Heart left ventricle (tissue), 16 donors: ENCODE measurements at regions not wholly inside any gene's neighbourhood (a gene's known extent, or its start where the extent isn't known, plus 50 kb on each side); places are given as distances from the start of the nearest gene placed in this dataset.

Source experiments
- ATAC-seq, 4 donors: fragments of 200-7000 bp; cut with Tn5 transposase; one replicate each; pipeline ENCODE4 v1.9.1; 2020 to 2022; ENCODE audit warnings: moderate library complexity in 4 of 4, mild to moderate bottlenecking in 3 of 4, moderate number of reproducible peaks in 1 of 4
- DNase-seq, 5 donors: peaks; one replicate each; pipeline ENCODE4 v3.0.0-alpha.2; 2020
- H3K27ac ChIP-seq, 12 donors: fragments of 200-600 bp; sonication (generic) in 4 of 12; one replicate each; pipeline versions ENCODE4 v1.5.0 to v1.8.0; 2016 to 2022; ENCODE audit warnings: mild to moderate bottlenecking in 2 of 12
- H3K27me3 ChIP-seq, 9 donors: fragments of 200-600 bp; sonication (generic) in 2 of 9; one replicate each; pipeline versions ENCODE4 v1.5.1 to v1.8.0; 2016 to 2022; ENCODE audit warnings: mild to moderate bottlenecking in 3 of 9
- H3K36me3 ChIP-seq, 9 donors: fragments of 200-600 bp; sonication (generic) in 2 of 9; one replicate each; pipeline versions ENCODE4 v1.5.0 to v1.8.0; 2018 to 2022; ENCODE audit warnings: mild to moderate bottlenecking in 2 of 9
- H3K4me1 ChIP-seq, 12 donors: fragments of 200-600 bp; sonication (generic) in 4 of 12; one replicate each; pipeline versions ENCODE4 v1.5.0 to v1.8.0; 2016 to 2022; ENCODE audit warnings: mild to moderate bottlenecking in 3 of 12
- H3K4me3 ChIP-seq, 12 donors: fragments of 200-600 bp; sonication (generic) in 4 of 12; one replicate each; pipeline versions ENCODE4 v1.5.0 to v1.8.0; 2017 to 2022; ENCODE audit warnings: mild to moderate bottlenecking in 9 of 12, moderate library complexity in 4 of 12
- H3K9me3 ChIP-seq, 12 donors: fragments of 200-600 bp; sonication (generic) in 4 of 12; one replicate each; pipeline versions ENCODE4 v1.5.0 to v1.8.0; 2016 to 2022; ENCODE audit warnings: mild to moderate bottlenecking in 1 of 12
- CTCF ChIP-seq, 12 donors: fragments of 200-600 bp; sonication (generic) in 4 of 12; IDR thresholded peaks; one replicate each; pipeline versions ENCODE4 v1.5.0 to v1.8.0; 2018 to 2022; ENCODE audit warnings: antibody characterized with exemption in 12 of 12, mild to moderate bottlenecking in 5 of 12
- POLR2A ChIP-seq, 2 donors: fragments of 450-650 bp; IDR thresholded peaks; one replicate each; pipeline ENCODE4 v1.6.1; 2017; ENCODE audit warnings: antibody characterized with exemption in 2 of 2, mild to moderate bottlenecking in 2 of 2, moderate library complexity in 2 of 2
- WGBS, 4 donors: extraction: QIAGEN DNeasy Blood & Tissue Kit in 2 of 4; methylation state at CpG; one replicate each; pipeline versions ENCODE4 v1.1.5 to v1.1.7; 2013 to 2018; 5-methylcytosine and 5-hydroxymethylcytosine counted together
- intact Hi-C, 10 donors: fragments of 100-400 bp; cut with DNase I; formaldehyde crosslinking; loops; one replicate each; pipeline versions ENCODE4 v1.11.1 to v1.14.2; 2022
- donor health status: ischemic (EF 13 %, LVEDD 7.1; RV severe dilation, severe dysfunction).
- donor health status: healthy with polysubstance abuse.
- donor health status: DM: no; HTN: yes; CAD: no.
- donor health status: DM: no; HTN: no; CAD: no.
- donor health status: ischemic (EF 25% LVEDD 6.9; RV normal size, moderate dysfunction).
- donor health status: ischemic (EF 25% LVEDD 5.7; RV mildly dilated, moderate dysfunction).
- donor health status: healthy.
- donor health status: DM: yes; HTN: yes; CAD: no.
- donor health status: ischemic (EF 35%, LVEDD 5.7; RV mildly dilated, moderate dysfunction).
- donor health status: nonischemic (EF 11% LVEDD 7.7; RV severe dilation, severe dysfunction).
- donor health status: DM: yes; HTN: yes; CAD: no.
- donor health status: PGD.
- donor health status: ischemic (EF 29% LVEDD 5.4; RV normal size, mild dysfunction).
- donor health status: nonischemic (EF 23%, LVEDD 6.1; RV moderate dilation, normal function).

GRCh38 chr5:68821056-68821455, 272.8 kb upstream of the SLC30A5 start:
- 92 to 98% (median 94%) methylated on average over 2 of the region's 2 CpGs for WGBS, 4 donors
- Histone ChIP-seq H3K36me3 (no peaks in the 10 kb centered on the region), H3K27me3 (no peaks in the 10 kb centered on the region), H3K4me1 (no peaks in the 10 kb centered on the region), H3K9me3 (no peaks in the 10 kb centered on the region), H3K4me3 (no peak overlapping the region), H3K27ac (no peak overlapping the region)
- TF ChIP-seq CTCF (IDR thresholded peaks at IDR 0.05), result no peak
- TF ChIP-seq POLR2A (IDR thresholded peaks at IDR 0.05), result no peak
- ATAC-seq (no peak), DNase-seq (no peak)
- intact Hi-C loops, result no loop called here

DNA sequence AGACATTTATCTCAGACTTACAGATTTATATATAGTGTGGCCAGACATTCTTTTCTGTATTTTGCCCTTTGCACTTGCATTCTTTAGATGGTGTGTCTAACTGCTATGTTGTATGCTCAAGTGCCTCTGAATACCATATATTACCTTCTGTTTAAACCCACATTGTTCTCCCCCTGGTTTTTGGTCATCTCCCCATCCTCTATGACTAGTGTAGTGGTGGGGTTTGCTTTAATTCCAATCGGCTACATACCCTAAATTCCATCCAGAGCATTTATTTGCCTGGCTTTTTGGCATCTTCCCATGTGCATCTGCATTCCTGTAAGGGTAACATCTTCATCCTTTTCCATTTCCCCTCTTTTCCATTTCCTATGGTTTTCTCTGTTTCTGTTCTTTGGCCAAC, 271.0 kb upstream of the SLC30A5 start:
- TF ChIP-seq CTCF (IDR thresholded peaks at IDR 0.05), result no peak
- no peak for TF ChIP-seq POLR2A (IDR thresholded peaks at IDR 0.05)
- 58 to 74% (median 66%) methylated on average over 1 of the region's 1 CpG for WGBS, 4 donors
- intact Hi-C loops, result no loop called here
- Histone ChIP-seq H3K27me3 (no peaks in the 10 kb centered on the region), H3K4me3 (no peak overlapping the region), H3K36me3 (no peaks in the 10 kb centered on the region), H3K9me3 (no peaks in the 10 kb centered on the region), H3K4me1 (no peaks in the 10 kb centered on the region), H3K27ac (no peak overlapping the region)
- ATAC-seq, result no peak
- no peak for DNase-seq

DNA sequence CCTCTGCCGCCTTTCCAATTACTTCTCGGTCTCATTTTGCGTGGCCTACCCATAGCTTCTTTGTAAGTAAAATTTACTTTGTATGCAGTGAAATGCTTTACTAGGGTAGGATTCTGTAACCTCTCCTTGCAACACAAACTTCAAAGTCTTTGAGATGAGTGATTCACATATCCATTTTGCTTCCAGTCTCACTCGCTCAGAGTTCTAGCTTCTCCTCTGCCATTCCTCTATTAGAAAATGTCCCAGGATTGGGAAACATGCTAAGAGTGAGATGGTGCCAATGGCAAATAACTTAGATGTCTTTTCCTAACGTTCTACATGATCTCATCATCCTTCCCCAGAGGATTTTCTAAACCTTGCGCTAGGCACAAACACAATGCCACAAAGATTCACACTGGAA, 270.5 kb upstream of the SLC30A5 start:
- Histone ChIP-seq H3K4me3 (no peak overlapping the region), H3K27me3 (no peaks in the 10 kb centered on the region), H3K9me3 (no peaks in the 10 kb centered on the region), H3K4me1 (no peaks in the 10 kb centered on the region), H3K27ac (no peak overlapping the region), H3K36me3 (no peaks in the 10 kb centered on the region)
- WGBS, 4 donors, result 83 to 88% (median 87%) methylated on average over 6 of the region's 6 CpGs
- intact Hi-C loops, result no loop called here
- ATAC-seq, result no peak
- TF ChIP-seq POLR2A (IDR thresholded peaks at IDR 0.05) (no peak), CTCF (IDR thresholded peaks at IDR 0.05) (no peak)
- DNase-seq, result no peak

GRCh38 chr5:68830377-68830898, 263.4 kb upstream of the SLC30A5 start:
- Histone ChIP-seq H3K27ac (no peak overlapping the region), H3K4me1 (no peaks in the 10 kb centered on the region), H3K4me3 (no peak overlapping the region), H3K36me3 (no peaks in the 10 kb centered on the region), H3K9me3 (peaks cover 0 to 3% (median 0%) of the 10 kb centered on the region in 12 donors), H3K27me3 (no peaks in the 10 kb centered on the region)
- ATAC-seq (no peak), DNase-seq (no peak)
- intact Hi-C loops, result no loop called here
- TF ChIP-seq CTCF (IDR thresholded peaks at IDR 0.05) (no peak), POLR2A (IDR thresholded peaks at IDR 0.05) (no peak)
- WGBS, 4 donors, result 93 to 95% (median 94%) methylated on average over 3 of the region's 3 CpGs
